ENCODE measurements at regions not wholly inside any gene's neighbourhood (a gene's known extent, or its start where the extent isn't known, plus 50 kb on each side); places are given as distances from the start of the nearest gene placed in this dataset.
A peak's percentile ranks its signal among the peaks of the same experiment; 100 is the strongest.

DNA sequence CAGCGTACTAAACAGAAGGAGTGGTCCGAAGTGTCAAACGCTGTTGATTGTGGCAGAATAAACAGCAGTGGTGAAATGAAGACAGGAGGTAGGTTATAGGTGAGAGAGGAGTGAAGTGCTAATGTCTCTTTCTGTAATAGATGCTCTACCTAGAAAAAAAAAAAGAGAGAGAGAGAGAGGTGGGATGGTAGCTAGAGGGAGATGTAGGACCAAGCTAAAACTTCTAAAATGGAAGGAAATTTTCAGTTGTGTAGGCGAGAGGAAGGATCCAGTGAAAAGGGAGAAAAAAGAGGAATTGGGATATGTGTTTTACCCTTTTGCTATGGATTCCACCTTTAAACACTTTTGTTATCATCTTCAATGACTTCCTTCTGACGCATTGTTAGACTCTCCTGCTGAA lies 126.5 kb upstream of the BMP2 start:
- TF ChIP-seq, protein P1, sequence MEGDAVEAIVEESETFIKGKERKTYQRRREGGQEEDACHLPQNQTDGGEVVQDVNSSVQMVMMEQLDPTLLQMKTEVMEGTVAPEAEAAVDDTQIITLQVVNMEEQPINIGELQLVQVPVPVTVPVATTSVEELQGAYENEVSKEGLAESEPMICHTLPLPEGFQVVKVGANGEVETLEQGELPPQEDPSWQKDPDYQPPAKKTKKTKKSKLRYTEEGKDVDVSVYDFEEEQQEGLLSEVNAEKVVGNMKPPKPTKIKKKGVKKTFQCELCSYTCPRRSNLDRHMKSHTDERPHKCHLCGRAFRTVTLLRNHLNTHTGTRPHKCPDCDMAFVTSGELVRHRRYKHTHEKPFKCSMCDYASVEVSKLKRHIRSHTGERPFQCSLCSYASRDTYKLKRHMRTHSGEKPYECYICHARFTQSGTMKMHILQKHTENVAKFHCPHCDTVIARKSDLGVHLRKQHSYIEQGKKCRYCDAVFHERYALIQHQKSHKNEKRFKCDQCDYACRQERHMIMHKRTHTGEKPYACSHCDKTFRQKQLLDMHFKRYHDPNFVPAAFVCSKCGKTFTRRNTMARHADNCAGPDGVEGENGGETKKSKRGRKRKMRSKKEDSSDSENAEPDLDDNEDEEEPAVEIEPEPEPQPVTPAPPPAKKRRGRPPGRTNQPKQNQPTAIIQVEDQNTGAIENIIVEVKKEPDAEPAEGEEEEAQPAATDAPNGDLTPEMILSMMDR (IDR thresholded peaks at IDR 0.05), result peak in 2 of 7 experiments; percentile 18 to 38
- no peak for TF ChIP-seq POLR2A (IDR thresholded peaks at IDR 0.05)
